Stimulated activated naive CD8-positive, alpha-beta T cell treated with anti-CD3 and anti-CD28 coated beads, Interleukin-15, amount 100 ng/mL, for 72 hours (primary cell): ENCODE measurements at regions not wholly inside any gene's neighbourhood (a gene's known extent, or its start where the extent isn't known, plus 50 kb on each side); places are given as distances from the start of the nearest gene placed in this dataset.

ENCODE experiments used
- ATAC-seq: fragments of 150-1000 bp; cut with Tn5 transposase; 2 replicates; pipeline ENCODE4 v1.10.0; 2021; ENCODE audit warnings: mild to moderate bottlenecking, moderate library complexity
- DNase-seq, 2 donors: peaks; one replicate each; pipeline ENCODE4 v3.0.0; 2021 to 2022
- H3K27ac Mint-ChIP-seq, 2 donors: one replicate each; pipeline ENCODE4 v1.8.0; 2022; ENCODE audit warnings: mild to moderate bottlenecking in 2 of 2, mixed read lengths in 2 of 2, moderate library complexity in 2 of 2
- H3K27me3 Mint-ChIP-seq: one replicate; pipeline ENCODE4 v1.8.0; 2022; ENCODE audit warnings: mixed read lengths
- H3K4me1 Mint-ChIP-seq: one replicate; pipeline ENCODE4 v1.8.0; 2022; ENCODE audit warnings: mild to moderate bottlenecking, mixed read lengths
- H3K4me3 Mint-ChIP-seq, 2 donors: one replicate each; pipeline ENCODE4 v1.8.0; 2022; ENCODE audit warnings: mild to moderate bottlenecking in 2 of 2, mixed read lengths in 2 of 2, moderate library complexity in 1 of 2
- H3K9me3 Mint-ChIP-seq, 2 donors: one replicate each; pipeline ENCODE4 v1.8.0; 2022; ENCODE audit warnings: mixed read lengths in 2 of 2

DNA sequence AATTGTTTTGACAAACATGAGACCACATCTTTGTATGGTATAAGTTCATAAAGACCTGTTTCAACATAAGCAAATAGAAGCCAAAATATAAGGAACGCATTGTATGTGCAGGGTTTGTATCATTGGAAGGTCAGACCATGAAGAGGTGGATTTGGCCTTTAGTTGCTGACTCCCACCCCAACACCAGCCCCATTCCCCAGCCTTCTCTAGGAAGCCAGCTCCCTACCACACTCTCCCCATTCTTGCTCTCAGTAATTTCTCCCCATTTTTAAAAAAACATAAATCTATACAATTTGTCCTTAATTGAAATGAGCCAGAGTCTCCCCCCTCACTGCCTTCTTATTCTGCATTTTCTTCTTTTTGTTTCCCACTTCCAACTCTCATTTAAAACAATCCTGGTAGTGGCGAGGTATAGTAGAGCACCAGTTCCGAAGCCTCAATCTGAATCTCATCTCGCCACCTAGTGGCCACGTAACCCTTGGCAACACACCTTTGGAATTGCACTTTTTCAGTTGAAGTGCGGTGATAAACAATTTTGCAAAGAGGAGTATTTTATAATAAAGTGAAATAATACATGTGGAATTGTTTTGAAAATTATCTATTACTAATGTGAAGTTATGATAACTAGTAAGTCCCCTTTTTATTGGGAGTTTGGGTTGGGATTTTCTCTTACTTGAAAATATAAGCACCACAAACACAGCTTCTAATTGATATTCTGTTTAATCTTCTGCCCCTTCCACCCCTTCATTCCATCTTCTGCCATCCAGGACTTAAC, 126.6 kb downstream of the ASB9 start:
- ATAC-seq: peak; percentile 72
- DNase-seq: peak; percentile 9 to 27
- H3K9me3 Mint-ChIP-seq: no peaks in the 10 kb centered on the region
- peak overlapping the region; percentile 16 to 60 for H3K4me3 Mint-ChIP-seq
- H3K4me1 Mint-ChIP-seq: peaks cover 20% of the 10 kb centered on the region
- no peaks in the 10 kb centered on the region for H3K27me3 Mint-ChIP-seq
- peak overlapping the region in 1 of 2 donors; percentile 67 for H3K27ac Mint-ChIP-seq

DNA sequence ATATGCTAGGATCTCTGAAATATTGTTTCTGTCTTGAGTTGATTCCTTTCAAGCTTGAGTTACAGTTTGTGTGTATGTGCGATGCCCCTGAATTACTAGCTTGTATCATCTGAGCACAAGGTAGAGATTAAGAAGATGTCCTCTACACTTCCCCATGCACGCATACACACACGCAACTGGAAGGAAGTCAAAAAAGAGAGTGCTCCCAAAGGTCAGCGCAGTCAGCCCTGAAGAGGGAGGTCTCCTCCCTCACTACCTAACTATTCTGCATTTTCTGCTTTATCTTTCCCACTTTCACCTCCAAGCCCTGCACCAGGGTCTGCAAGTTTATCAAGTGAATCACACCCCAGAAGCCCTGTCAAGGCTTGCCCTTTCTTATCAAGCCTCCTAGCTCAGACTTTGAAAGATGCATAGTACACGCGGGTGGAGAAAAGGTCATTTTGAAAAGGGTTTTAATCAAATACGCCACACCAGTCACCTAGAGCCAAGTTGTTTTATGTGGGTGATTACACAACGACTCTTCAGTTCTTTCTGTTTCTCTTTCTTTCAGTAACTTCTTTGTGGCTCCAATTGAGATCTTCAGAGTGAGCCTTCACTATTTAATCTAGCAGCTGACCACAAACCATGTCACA, 127.7 kb downstream of the ASB9 start:
- Mint-ChIP-seq H3K27ac (peak overlapping the region in 1 of 2 donors; percentile 34), H3K9me3 (no peaks in the 10 kb centered on the region), H3K4me3 (peak overlapping the region; percentile 44 to 54), H3K4me1 (peaks cover 19% of the 10 kb centered on the region), H3K27me3 (no peaks in the 10 kb centered on the region)
- peak; percentile 78 for ATAC-seq
- DNase-seq: no peak

DNA sequence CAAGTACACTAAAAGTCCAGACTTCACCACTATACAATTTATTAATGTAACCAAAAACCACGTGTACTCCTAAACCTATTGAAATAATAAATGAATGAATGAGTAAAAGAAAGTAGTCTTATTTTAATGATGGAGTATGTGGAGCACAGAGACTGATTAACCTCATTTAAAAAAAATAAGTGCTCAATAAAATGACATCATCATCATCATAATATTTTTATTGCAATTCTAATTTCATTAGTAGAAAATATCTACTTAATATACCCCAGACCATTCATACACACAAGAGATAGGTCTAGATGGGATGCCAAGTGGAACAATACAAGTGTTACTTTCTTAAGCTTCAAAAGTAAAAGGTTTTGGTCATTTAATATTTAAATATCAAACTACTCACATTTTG, 133.1 kb downstream of the ASB9 start:
- DNase-seq (no peak), ATAC-seq (no peak)
- Mint-ChIP-seq H3K9me3 (no peaks in the 10 kb centered on the region), H3K27ac (no peak overlapping the region), H3K27me3 (no peaks in the 10 kb centered on the region), H3K4me3 (no peak overlapping the region), H3K4me1 (peaks cover 2% of the 10 kb centered on the region)

DNA sequence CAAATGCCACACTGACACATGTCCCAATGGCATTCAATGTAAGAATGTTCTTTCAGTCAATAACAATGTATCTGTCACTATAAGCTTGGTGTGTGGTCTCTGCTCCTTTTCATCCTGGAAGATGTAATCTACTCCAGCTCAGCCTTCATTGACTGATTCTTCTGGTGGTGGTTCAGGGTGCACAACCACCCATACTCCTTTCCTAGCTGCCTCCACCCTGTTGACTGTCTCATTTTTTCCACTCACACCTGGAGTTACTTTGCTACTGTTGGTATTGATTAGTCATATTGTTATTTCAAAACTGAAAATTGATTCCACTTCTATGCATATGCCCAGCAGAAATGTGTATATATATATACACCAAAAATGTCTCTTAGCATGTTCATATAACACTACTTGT, 140.5 kb downstream of the ASB9 start:
- peak overlapping the region; percentile 85 to 87 for H3K27ac Mint-ChIP-seq
- no peaks in the 10 kb centered on the region for H3K27me3 Mint-ChIP-seq
- no peak overlapping the region for H3K4me3 Mint-ChIP-seq
- H3K9me3 Mint-ChIP-seq: no peaks in the 10 kb centered on the region
- DNase-seq (peak in 1 of 2 donors; percentile 8), ATAC-seq (peak; percentile 71)
- H3K4me1 Mint-ChIP-seq: peaks cover 7% of the 10 kb centered on the region

DNA sequence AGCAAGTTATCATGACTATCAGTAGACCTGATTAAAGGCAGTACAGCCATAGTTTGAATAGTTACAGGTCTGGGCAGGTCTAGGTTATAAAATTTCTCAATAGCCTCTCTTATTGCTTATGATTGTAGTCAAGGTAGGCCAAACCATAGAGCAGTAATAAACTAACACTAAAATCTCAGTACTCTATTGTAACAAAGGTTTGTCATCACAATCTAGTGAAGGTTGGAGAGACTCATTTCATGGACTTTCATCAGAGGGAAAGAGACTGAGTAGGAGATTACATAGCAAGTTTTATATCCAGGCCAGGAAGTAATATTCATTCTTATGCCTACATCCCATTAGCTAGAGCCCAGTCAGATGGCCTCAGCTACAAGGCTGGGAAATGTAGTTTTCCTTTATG, 141.0 kb downstream of the ASB9 start:
- H3K27ac Mint-ChIP-seq: no peak overlapping the region
- no peaks in the 10 kb centered on the region for H3K9me3 Mint-ChIP-seq
- no peak for ATAC-seq
- no peaks in the 10 kb centered on the region for H3K27me3 Mint-ChIP-seq
- H3K4me3 Mint-ChIP-seq: no peak overlapping the region
- no peak for DNase-seq
- peaks cover 7% of the 10 kb centered on the region for H3K4me1 Mint-ChIP-seq

DNA sequence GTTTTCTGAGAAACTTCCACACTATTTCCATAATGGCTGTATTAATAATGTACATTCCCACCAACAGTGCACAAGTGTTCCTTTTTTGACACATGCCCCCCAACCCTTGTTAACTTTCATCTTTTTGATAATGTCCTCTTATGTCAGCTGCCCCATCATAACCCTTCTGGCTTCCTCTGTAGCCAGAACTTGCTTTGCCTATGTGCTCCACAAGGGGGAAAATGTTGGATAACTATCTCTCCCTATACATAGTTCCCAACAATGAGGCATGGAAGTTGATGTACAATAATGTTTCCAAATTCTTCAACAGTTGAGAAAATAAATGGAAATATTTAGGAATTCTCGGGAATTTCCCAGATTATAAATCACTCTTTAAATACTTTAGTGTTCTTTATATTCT, 142.9 kb downstream of the ASB9 start:
- no peak overlapping the region for H3K27ac Mint-ChIP-seq
- no peaks in the 10 kb centered on the region for H3K27me3 Mint-ChIP-seq
- no peaks in the 10 kb centered on the region for H3K9me3 Mint-ChIP-seq
- no peak for ATAC-seq
- peaks cover 7% of the 10 kb centered on the region for H3K4me1 Mint-ChIP-seq
- no peak overlapping the region for H3K4me3 Mint-ChIP-seq
- DNase-seq: no peak

DNA sequence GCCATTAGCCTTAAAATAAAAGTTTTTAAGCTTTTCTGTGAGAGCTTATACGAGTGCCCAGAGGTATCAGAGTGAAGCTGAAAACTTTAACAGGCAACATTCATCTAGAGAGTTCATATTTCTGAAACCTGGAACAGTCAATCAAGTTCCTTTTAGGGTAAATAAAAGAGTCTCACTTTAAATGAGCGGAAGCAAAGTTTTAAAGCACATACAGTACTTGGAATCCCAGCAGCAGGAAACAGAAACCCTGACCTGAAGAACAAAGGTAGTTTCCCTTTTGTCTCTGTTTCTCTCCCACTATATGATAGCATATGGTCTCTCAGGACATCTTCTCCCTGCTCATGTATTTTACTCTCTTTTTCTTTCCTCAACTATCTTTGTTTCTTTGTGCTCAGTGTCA, 153.0 kb downstream of the ASB9 start:
- no peak for DNase-seq
- ATAC-seq: peak; percentile 48
- H3K27ac Mint-ChIP-seq: no peak overlapping the region
- no peaks in the 10 kb centered on the region for H3K9me3 Mint-ChIP-seq
- no peak overlapping the region for H3K4me3 Mint-ChIP-seq
- H3K27me3 Mint-ChIP-seq: no peaks in the 10 kb centered on the region
- H3K4me1 Mint-ChIP-seq: peaks cover 6% of the 10 kb centered on the region

DNA sequence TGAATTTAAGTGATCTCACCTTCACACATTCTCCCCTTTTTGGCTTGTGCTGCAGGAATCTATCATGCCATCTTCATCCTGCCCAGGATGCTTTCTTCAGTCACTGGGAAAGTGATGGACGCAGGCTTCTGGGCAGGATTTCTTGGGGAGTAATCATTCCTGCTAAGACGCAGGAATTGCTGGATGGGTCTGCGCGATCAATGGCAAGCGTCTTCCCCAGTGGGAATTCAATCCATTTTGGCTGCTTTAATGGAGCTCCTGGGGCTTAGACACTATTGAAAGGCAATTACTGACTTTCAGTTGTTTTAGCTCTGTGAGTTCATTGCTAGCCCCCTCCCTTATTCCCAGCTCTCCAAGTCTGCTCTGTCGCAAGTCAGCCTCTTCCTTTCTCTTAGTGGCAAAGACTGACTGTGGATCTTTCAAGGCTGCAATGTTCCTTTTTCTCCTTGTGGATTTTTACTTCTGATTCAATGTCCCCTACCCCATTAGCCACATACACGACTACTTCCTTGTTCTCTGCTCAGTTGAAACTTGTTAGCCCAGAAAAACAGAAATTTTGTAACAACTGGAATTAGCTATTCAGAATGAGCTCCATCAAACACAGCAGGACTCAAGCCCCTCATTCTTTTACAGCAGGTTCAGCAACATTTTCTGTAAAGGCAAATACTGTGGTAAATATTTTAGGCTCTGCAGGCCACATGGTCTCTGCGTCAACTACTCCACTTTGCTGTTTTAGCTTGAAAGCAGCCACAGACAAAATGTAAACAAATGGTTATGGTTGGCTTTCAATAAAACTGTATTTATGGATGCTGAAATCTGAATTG, 154.9 kb downstream of the ASB9 start:
- Mint-ChIP-seq H3K4me3 (no peak overlapping the region), H3K27me3 (no peaks in the 10 kb centered on the region), H3K27ac (no peak overlapping the region), H3K9me3 (no peaks in the 10 kb centered on the region), H3K4me1 (peaks cover 6% of the 10 kb centered on the region)
- ATAC-seq (no peak), DNase-seq (no peak)

DNA sequence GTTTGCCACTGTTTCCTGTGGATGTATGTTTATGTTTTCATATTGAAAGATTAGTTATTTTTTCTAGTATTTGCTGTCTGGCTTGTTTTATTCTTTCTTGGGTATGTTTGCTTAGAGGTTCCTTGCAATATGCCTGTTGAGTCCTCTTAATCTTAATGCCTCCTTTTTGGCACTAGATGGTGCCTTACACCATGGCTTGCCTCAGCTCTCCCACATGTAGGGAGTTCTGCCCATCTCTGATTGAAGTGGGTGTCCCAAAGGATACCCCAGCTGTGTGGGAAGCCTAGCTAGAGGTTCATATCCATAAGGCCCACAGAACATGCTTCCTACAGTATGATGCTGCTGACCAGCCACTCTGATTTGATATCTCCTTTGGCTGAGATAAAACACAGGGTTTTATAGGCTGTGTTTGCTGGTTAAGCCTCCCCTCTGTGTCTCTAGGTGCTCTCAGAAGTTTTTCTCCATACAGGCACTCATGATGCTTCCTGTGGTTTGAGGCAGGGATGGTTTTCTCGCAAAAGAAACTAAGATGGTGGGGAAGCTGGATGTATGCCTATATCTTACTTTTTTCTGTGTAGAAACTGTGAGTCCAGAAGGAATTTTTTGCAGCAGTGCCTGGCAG, 162.4 kb downstream of the ASB9 start:
- H3K4me3 Mint-ChIP-seq: no peak overlapping the region
- peak; percentile 55 for ATAC-seq
- peak in 1 of 2 donors; percentile 0 for DNase-seq

DNA sequence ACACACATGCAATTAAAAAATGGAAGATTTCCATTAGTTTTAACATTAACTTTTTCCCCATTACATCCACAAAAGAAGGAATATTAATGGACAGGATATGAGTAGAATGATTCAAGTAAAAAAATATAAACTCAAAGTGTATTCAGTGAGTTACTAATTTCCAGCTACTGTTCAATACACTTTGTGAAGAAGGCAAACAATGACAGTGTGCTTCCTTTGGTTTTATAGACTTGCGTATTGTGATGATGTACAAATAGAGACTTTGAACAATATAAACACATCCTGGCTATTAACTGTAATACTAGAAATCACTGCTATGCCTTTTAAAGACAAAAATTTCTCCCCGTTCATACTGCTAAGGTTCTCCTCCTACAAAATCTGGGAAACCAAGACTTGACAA, 171.4 kb downstream of the ASB9 start:
- Mint-ChIP-seq H3K4me1 (no peaks in the 10 kb centered on the region), H3K4me3 (no peak overlapping the region), H3K27ac (no peak overlapping the region), H3K9me3 (no peaks in the 10 kb centered on the region), H3K27me3 (peaks cover 8% of the 10 kb centered on the region)
- ATAC-seq (no peak), DNase-seq (no peak)

More for the DNA sequence above, 162.4 kb downstream of the ASB9 start:
- H3K27ac Mint-ChIP-seq: no peak overlapping the region
- H3K27me3 Mint-ChIP-seq: no peaks in the 10 kb centered on the region
- H3K9me3 Mint-ChIP-seq: no peaks in the 10 kb centered on the region
- peaks cover 9% of the 10 kb centered on the region for H3K4me1 Mint-ChIP-seq

DNA sequence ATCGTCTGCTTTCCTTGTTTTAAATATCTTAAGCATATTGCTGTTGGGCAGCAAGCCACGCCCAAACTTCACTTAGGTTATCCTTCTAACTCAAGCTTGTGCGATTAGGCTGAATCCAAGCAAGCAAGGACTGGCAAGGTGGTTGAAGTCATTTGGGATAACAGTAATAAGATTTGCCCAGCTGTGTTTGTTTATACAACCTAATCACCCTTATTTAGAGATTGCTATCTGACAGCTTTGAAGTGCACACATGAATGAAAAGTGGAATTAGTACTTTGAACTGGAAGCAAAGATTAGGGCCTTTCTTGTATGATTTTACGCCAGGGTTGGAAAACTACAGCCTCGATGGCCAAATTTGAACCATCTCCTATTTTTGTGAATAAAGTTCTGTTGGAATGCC, 182.1 kb downstream of the ASB9 start:
- Mint-ChIP-seq H3K9me3 (no peaks in the 10 kb centered on the region), H3K27ac (no peak overlapping the region), H3K27me3 (no peaks in the 10 kb centered on the region), H3K4me3 (no peak overlapping the region), H3K4me1 (no peaks in the 10 kb centered on the region)
- ATAC-seq: no peak
- no peak for DNase-seq

DNA sequence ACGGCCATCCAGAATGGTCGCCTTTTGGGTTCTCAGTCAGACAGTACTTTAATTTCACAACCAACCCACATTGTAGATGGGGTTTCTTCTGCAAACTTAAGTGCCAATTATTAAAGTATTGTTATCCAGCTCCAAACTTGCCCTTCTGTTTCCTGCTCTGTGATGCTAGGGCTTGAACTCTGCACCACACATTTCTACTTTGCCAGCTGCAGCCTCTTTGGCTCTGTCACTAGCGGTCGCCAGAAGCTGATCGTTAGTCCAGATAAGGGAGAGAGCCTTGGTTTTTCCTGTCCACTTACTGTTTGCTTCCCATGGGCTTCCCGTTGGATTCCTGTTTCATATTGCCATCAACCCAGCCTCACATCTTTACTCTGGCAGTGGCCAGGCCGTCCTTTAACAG, 196.6 kb downstream of the ASB9 start:
- H3K27me3 Mint-ChIP-seq: peaks cover 9% of the 10 kb centered on the region
- H3K9me3 Mint-ChIP-seq: no peaks in the 10 kb centered on the region

DNA sequence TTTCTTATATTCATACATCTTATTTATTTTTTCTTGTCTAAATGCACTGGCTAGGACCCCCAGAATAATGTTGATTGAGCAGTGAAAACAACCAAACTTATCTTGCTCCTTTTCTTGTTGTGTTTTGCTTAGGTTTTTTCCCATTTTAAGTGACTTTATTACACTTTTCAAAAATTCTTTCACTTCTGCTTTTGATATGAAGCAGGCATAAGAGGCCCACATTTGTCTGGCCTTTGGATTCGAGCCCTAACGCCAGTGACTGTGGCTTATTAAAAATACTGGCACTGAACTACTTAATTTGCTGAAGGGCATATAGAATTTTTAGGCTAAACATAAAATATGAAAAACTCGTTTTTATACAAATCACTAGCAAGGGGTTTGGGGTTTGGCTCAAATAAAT, 197.0 kb downstream of the ASB9 start:
- no peaks in the 10 kb centered on the region for H3K4me1 Mint-ChIP-seq
- H3K9me3 Mint-ChIP-seq: no peaks in the 10 kb centered on the region
- no peak overlapping the region for H3K27ac Mint-ChIP-seq
- peaks cover 9% of the 10 kb centered on the region for H3K27me3 Mint-ChIP-seq
- no peak for DNase-seq
- no peak for ATAC-seq
- no peak overlapping the region for H3K4me3 Mint-ChIP-seq

More for the DNA sequence above, 196.6 kb downstream of the ASB9 start:
- ATAC-seq (no peak), DNase-seq (no peak)
- H3K4me1 Mint-ChIP-seq: no peaks in the 10 kb centered on the region
- H3K4me3 Mint-ChIP-seq: no peak overlapping the region
- H3K27ac Mint-ChIP-seq: no peak overlapping the region

DNA sequence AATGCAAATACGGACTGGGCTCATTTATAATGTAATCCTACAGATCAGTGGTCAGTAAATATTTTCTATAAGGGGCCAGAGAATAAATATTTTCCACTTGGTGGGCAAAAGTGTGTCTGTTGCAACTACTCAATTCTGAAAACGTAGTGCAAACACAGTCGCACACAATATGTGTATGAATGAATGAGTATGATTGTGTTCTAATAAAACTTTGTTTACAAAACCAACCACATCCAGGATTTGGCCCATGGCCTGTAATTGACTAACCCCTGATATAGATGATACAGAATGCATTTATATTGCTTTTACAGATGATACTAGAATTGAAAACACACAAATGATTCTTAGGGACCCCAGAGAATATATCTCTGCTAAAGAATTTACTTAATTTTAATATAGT, 197.6 kb downstream of the ASB9 start:
- no peaks in the 10 kb centered on the region for H3K4me1 Mint-ChIP-seq
- ATAC-seq: no peak
- no peak for DNase-seq
- no peaks in the 10 kb centered on the region for H3K9me3 Mint-ChIP-seq
- H3K27ac Mint-ChIP-seq: no peak overlapping the region
- no peak overlapping the region for H3K4me3 Mint-ChIP-seq
- H3K27me3 Mint-ChIP-seq: peaks cover 9% of the 10 kb centered on the region

DNA sequence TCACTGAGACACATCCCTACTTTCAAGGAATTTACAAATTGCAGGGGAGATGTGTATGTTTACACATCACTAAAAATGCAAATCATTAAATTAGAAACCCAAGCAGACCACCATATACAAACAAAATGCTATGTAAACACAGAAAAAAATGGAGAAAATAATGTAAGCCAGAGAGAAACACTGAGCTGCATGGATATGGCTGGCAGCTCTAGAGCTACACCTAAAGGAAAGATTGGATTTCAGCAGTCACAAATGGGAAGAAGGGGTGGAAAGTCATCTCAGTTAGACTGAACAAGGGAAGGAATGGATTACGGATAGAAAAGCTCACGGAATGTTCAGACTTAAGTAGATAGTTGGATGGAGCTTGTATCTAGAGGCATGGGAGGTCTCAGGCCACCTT, 186.3 kb downstream of the MOSPD2 start:
- Mint-ChIP-seq H3K9me3 (peaks cover 0 to 11% of the 10 kb centered on the region in 2 donors), H3K27ac (no peak overlapping the region), H3K4me1 (no peaks in the 10 kb centered on the region), H3K27me3 (no peaks in the 10 kb centered on the region), H3K4me3 (no peak overlapping the region)
- no peak for DNase-seq
- ATAC-seq: no peak
